Endothelial cell of umbilical vein (primary cell): ENCODE measurements at regions not wholly inside any gene's neighbourhood (a gene's known extent, or its start where the extent isn't known, plus 50 kb on each side); places are given as distances from the start of the nearest gene placed in this dataset.

Experiments
- BruUV-seq: library from RNA; stranded (reverse); fragments of 400-500 nt; replicated peaks from 2 replicates; lab custom pipeline; 2021; lab: Mats Ljungman, UMichigan
- CTCF ChIA-PET: fragments of 300-600, 350-600 bp; sonication (Branson Sonifier 250); formaldehyde crosslinking; loops from one replicate; lab custom pipeline; 2021; ENCODE audit warnings: antibody characterized with exemption, inconsistent platforms; lab: Charles Lee
- POLR2A ChIA-PET: fragments of 300-600, 350-600 bp; sonication (Branson Sonifier 250); formaldehyde crosslinking; loops from one replicate; lab custom pipeline; 2021; ENCODE audit warnings: antibody characterized with exemption, inconsistent platforms; lab: Charles Lee
- DNase-seq: peaks from one replicate; pipeline ENCODE4 v3.0.0-alpha.2; 2011; ENCODE audit warnings: low read depth, low spot score
- FAIRE-seq: peaks from 2 replicates; lab custom pipeline; 2011; peaks lifted over from hg19 to GRCh38; lab: Jason Lieb, UNC
- H2AFZ ChIP-seq: 2 replicates; pipeline ENCODE4 v1.6.0; 2012; ENCODE audit warnings: low read depth, low read length, control low read depth, inconsistent platforms
- H3K27ac ChIP-seq: 2 replicates; pipeline ENCODE4 v1.5.1; 2011; ENCODE audit warnings: low read depth, mild to moderate bottlenecking, control low read depth, low read length, moderate library complexity; ENCODE audit not compliant: insufficient read depth
- H3K27me3 ChIP-seq, 2 experiments: 2 replicates each; pipeline versions ENCODE4 v1.6.0 to v1.6.1; 2011; ENCODE audit warnings: low read length in 2 of 2, mixed read lengths in 1 of 2; ENCODE audit not compliant: control insufficient read depth in 2 of 2, insufficient read depth in 2 of 2
- H3K36me3 ChIP-seq, 2 experiments: 2 replicates in 1 of 2; 3 replicates in 1 of 2; pipeline ENCODE4 v1.5.1; 2011; ENCODE audit warnings: low read length in 2 of 2, mild to moderate bottlenecking in 1 of 2, moderate library complexity in 1 of 2; ENCODE audit not compliant: control insufficient read depth in 2 of 2, insufficient read depth in 2 of 2; ENCODE audit errors: extremely low read depth in 1 of 2
- H3K4me1 ChIP-seq: 3 replicates; pipeline ENCODE4 v1.5.1; 2011; ENCODE audit warnings: mild to moderate bottlenecking, low read length; ENCODE audit not compliant: control insufficient read depth, insufficient read depth; ENCODE audit errors: extremely low read depth
- H3K4me2 ChIP-seq: 2 replicates; pipeline ENCODE4 v1.6.1; 2011; ENCODE audit warnings: low read length, control low read depth, mixed read lengths; ENCODE audit not compliant: insufficient read depth
- H3K4me3 ChIP-seq, 3 experiments: fragments of 200-600 bp in 1 of 3; sonication (generic), shearing (Covaris generic) in 1 of 3; replicated peaks in 1 of 3; 2 replicates each; pipeline ENCODE4 v1.5.1; 2011 to 2016; ENCODE audit warnings: control low read depth in 3 of 3, low read length in 3 of 3, mild to moderate bottlenecking in 2 of 3, inconsistent platforms in 1 of 3, low read depth in 1 of 3, moderate library complexity in 1 of 3; ENCODE audit not compliant: insufficient read depth in 1 of 3
- H3K79me2 ChIP-seq: 2 replicates; pipeline ENCODE4 v1.6.0; 2012; ENCODE audit warnings: low read length, inconsistent platforms; ENCODE audit not compliant: control insufficient read depth, insufficient read depth
- H3K9ac ChIP-seq: replicated peaks from 2 replicates; pipeline ENCODE3; 2011; ENCODE audit warnings: low read length, control low read depth; ENCODE audit not compliant: insufficient read depth; ENCODE audit errors: extremely low read depth
- H3K9me1 ChIP-seq: replicated peaks from 3 replicates; pipeline ENCODE4 v1.6.0; 2011; ENCODE audit warnings: mild to moderate bottlenecking, low read length; ENCODE audit not compliant: control insufficient read depth, insufficient read depth; ENCODE audit errors: extremely low read depth
- H3K9me3 ChIP-seq: replicated peaks from 2 replicates; pipeline ENCODE4 v1.5.1; 2012; ENCODE audit warnings: low read length, inconsistent platforms; ENCODE audit not compliant: control insufficient read depth, insufficient read depth
- H4K20me1 ChIP-seq: replicated peaks from 2 replicates; pipeline ENCODE3; 2011; ENCODE audit warnings: mild to moderate bottlenecking, low read length; ENCODE audit not compliant: control insufficient read depth, insufficient read depth; ENCODE audit errors: extremely low read depth
- CTCF ChIP-seq, 2 donors: IDR thresholded peaks; 1 replicate in 1 of 2; 2 replicates in 1 of 2; pipeline ENCODE4 v1.5.1; 2011; ENCODE audit warnings: low read length in 2 of 2, mild to moderate bottlenecking in 2 of 2, moderate library complexity in 2 of 2, control low read depth in 1 of 2, inconsistent platforms in 1 of 2, low read depth in 1 of 2; ENCODE audit not compliant: insufficient read depth in 1 of 2; ENCODE audit errors: extremely low read depth in 1 of 2
- EZH2 ChIP-seq: IDR thresholded peaks from 2 replicates; pipeline ENCODE4 v1.6.1; 2012; ENCODE audit warnings: borderline replicate concordance, low read depth, mild to moderate bottlenecking, moderate library complexity, low read length, inconsistent platforms; ENCODE audit not compliant: severe bottlenecking
- FOS ChIP-seq: IDR thresholded peaks from 2 replicates; pipeline ENCODE4 v1.6.1; 2011; ENCODE audit warnings: mild to moderate bottlenecking, low read length, moderate library complexity, borderline replicate concordance; ENCODE audit not compliant: insufficient read depth
- GATA2 ChIP-seq: IDR thresholded peaks from 2 replicates; pipeline ENCODE4 v1.7.0; 2011; ENCODE audit warnings: low read depth, mild to moderate bottlenecking, moderate library complexity, mixed read lengths, low read length; ENCODE audit not compliant: insufficient read length, insufficient read depth
- JUN ChIP-seq: IDR thresholded peaks from 2 replicates; pipeline ENCODE4 v1.6.1; 2011; ENCODE audit warnings: borderline replicate concordance, low read depth; ENCODE audit not compliant: insufficient read length, insufficient read depth
- MAX ChIP-seq: IDR thresholded peaks from 2 replicates; pipeline ENCODE4 v1.6.1; 2011; ENCODE audit not compliant: insufficient read depth, insufficient read length
- MYC ChIP-seq: IDR thresholded peaks from one replicate; pipeline ENCODE4 v1.6.1; 2011; ENCODE audit warnings: mild to moderate bottlenecking, low read depth, low read length
- POLR2A ChIP-seq: IDR thresholded peaks from 2 replicates; pipeline ENCODE4 v1.6.1; 2012; ENCODE audit warnings: low read depth, mild to moderate bottlenecking, control low read depth, low read length
- POLR2AphosphoS5 ChIP-seq: IDR thresholded peaks from 2 replicates; pipeline ENCODE4 v1.6.1; 2012; ENCODE audit warnings: low read depth, mild to moderate bottlenecking, control low read depth, low read length, moderate library complexity; ENCODE audit not compliant: insufficient read depth
- dilution Hi-C: fragments of 300-500 bp; cut with MboI; formaldehyde crosslinking; loops from one replicate; pipeline ENCODE4 v1.15.0; 2019; ENCODE audit warnings: low sequenced_read_pairs; ENCODE audit not compliant: extremely low pct_ligation_motif_present
- intact Hi-C: fragments of 100-400 bp; cut with micrococcal nuclease; formaldehyde crosslinking; loops from one replicate; pipeline ENCODE4 v1.10.0; 2022

- no peak for TF ChIP-seq POLR2AphosphoS5
- TF ChIP-seq CTCF (IDR thresholded peaks at IDR 0.05; ENCODE audit: extremely low read depth in 1 of 2, insufficient read depth in 1 of 2, low read depth in 1 of 2, low read length in 2 of 2) = no peak
- no peak for TF ChIP-seq POLR2A
- TF ChIP-seq JUN = no peak
- TF ChIP-seq MYC = no peak
- no peak for TF ChIP-seq GATA2
- TF ChIP-seq FOS = no peak
- no peak for TF ChIP-seq MAX
- TF ChIP-seq EZH2 = no peak
- intact Hi-C loops (no loop called here), dilution Hi-C loops (no loop called here)
- H3K27me3 ChIP-seq = no peaks in the 10 kb centered on the region
- ChIA-PET POLR2A (no interaction called here), CTCF (interaction anchor here (1.0 kb wide), 1 partner anchor 10 kb away, joined by 3 read pairs; no protein-coding TSS in a partner anchor)
- no peaks in the 10 kb centered on the region for H4K20me1 ChIP-seq
- no peak for FAIRE-seq
- DNase-seq = no peak
- no peaks in the 10 kb centered on the region for H3K79me2 ChIP-seq
- no peaks in the 10 kb centered on the region for H3K9me1 ChIP-seq
- H3K4me1 ChIP-seq = peaks cover 6% of the 10 kb centered on the region
- no peak overlapping the region for H3K4me2 ChIP-seq
- no peak overlapping the region for H2AFZ ChIP-seq
- H3K9ac ChIP-seq = no peak overlapping the region
- no TSS peak for BruUV-seq
- no peak overlapping the region for H3K4me3 ChIP-seq
- no peaks in the 10 kb centered on the region for H3K36me3 ChIP-seq
- no peak overlapping the region for H3K27ac ChIP-seq
- no peaks in the 10 kb centered on the region for H3K9me3 ChIP-seq
Observed at GRCh38 chr21:15119486-15119885, 54.7 kb upstream of the NRIP1 start.
